Tibial nerve (tissue), 4 donors: ENCODE measurements at regions not wholly inside any gene's neighbourhood (a gene's known extent, or its start where the extent isn't known, plus 50 kb on each side); places are given as distances from the start of the nearest gene placed in this dataset.

Experiments
- CTCF ChIP-seq, 5 experiments: fragments of 200-600 bp in 3 of 5; fragments of 450-650 bp in 2 of 5; sonication (generic) in 3 of 5; IDR thresholded peaks; one replicate each; pipeline ENCODE4 v1.5.1; 2016 to 2019; ENCODE audit warnings: antibody characterized with exemption in 5 of 5, mild to moderate bottlenecking in 3 of 5, moderate library complexity in 2 of 5
- EP300 ChIP-seq, 2 donors: sonication (generic); formaldehyde crosslinking; IDR thresholded peaks; one replicate each; pipeline ENCODE4 v1.6.1; 2017; ENCODE audit warnings: antibody characterized with exemption in 2 of 2, mild to moderate bottlenecking in 1 of 2
- POLR2A ChIP-seq, 2 donors: fragments of 450-650 bp; IDR thresholded peaks; one replicate each; pipeline ENCODE4 v1.6.1; 2017; ENCODE audit warnings: antibody characterized with exemption in 2 of 2, mild to moderate bottlenecking in 2 of 2, moderate library complexity in 2 of 2

- TF ChIP-seq CTCF (IDR thresholded peaks at IDR 0.05) (no peak), POLR2A (IDR thresholded peaks at IDR 0.05) (no peak), EP300 (IDR thresholded peaks at IDR 0.05) (no peak)
Measured at GRCh38 chr11:81892770-81893635, 840.7 kb downstream of the FAM181B start.
